Pulmonary artery endothelial cell (primary cell): ENCODE measurements at regions not wholly inside any gene's neighbourhood (a gene's known extent, or its start where the extent isn't known, plus 50 kb on each side); places are given as distances from the start of the nearest gene placed in this dataset.

ENCODE experiments used
- DNase-seq: peaks from one replicate; pipeline ENCODE4 v3.0.0-alpha.2; 2011; ENCODE audit warnings: low read depth, low spot score

DNA sequence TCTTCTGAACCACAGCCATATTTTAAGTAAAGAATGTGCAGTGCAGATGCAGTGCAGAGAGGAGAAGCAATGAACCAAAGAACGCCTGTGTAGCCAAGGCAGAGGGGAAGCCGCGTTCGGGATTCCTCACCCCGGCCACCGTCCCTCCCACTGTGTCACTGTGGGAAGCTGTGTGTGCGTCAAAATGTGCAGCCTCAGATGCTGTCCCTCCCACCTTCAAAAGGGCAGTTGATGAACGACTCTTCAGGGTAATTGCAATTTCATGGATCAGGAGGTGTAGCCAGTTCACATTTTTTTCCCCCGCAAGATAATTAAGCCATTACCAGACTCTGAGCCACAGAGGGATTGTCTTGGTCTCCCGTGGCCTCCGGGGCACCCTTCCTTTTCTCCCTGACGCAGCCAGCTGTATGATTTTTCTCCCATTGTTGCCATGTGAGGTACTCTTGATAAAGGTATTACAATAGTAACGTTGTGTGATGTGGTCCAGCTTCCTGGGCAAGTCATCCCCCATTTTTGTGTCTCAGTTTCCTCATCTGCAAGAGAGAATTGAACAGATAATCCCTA lies 190.0 kb downstream of the FOXL1 start:
- no peak for DNase-seq

DNA sequence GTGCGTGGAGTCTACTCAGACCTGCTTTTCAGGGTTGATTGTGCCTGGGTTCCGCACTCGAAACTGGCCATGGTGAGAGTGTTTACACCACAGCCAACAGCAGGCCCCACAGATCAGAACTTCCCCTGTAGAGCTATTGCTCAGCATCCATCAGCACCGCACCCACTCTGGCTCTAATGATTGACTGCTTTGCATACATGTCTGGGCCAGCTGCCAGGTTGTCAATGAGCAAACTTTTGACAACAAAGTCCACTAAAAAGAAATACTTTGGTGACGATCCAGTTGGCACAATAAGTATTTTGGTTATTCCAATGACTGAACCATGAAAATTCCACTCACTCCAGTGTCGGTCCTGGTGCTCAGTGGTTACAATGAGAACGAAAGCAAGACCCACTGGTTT lies 190.7 kb downstream of the FOXL1 start:
- DNase-seq, result no peak

DNA sequence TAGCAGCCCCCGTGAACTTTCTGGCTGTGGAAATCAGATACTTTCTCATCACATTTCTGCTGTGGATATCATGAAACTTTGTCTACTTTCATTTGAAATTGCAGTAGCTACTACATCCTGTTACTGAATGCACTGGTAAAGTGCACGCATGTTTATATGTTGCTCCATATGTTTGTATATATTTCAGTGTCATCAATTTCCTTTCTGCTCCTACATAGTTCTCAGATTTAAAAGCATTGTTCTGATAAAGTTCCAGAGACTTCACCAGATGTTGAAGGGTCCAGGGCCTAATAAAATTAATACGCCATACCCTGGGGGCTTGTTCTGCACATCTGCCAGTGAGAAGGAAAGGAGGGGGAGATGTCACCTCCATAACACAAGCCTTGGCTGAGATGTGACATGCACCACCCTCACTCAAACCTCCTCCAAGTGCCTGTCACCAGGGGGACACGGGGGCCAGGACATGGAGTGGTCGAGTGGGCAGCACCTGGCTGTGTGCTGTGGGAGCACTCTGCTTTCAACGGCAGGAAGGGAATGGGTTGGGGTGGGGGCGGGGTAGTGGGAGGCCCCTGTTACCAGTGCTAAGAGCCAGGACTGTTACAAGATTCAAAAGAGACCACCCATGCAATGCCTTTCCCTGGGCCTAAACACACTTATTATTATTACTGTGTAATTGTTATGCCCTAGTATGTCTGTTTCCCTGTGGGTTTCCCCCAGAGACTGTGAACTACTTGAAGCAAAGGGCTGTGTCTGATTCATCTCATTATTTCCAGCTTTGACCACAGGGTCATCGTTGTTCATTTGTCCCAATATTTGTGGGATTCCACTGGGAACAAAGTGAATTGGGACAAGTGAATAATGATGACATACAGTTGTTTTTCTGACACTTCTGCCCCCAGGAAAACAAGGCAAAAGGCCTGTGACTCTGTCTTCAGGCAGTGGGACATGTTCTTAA lies 193.4 kb downstream of the FOXL1 start:
- no peak for DNase-seq

DNA sequence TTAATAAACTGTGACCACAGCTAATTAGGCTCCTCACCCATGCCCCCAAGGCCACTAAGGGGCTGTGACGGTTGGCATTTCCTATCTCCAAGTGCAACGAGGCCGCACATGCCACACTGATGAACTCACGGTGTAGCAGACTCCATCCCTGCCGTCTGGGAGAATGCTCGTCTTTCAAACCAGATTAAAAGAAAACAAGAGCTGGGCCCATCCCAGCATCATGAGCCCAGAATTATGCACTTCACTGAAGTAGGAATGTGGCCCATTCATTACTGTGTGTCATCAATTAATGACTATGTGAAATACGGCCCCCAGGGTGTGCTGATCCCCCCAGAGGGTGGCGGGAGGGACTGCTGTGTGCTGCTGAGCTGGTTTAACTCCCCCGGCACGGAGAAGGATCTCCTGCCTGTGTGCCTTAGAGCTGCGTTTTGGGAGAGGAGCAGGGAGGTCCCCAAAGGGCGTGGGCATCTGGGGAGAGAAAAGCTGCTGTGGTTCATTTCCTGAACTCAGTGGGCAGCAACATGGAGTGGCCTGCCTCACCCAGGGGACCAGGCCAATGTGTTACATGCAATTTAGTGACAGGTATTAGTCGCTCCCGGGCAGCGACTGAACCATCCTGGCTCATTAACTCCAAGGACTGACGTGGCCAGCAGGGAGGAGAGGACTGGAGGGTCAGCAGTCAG lies 194.5 kb downstream of the FOXL1 start:
- DNase-seq, result no peak

DNA sequence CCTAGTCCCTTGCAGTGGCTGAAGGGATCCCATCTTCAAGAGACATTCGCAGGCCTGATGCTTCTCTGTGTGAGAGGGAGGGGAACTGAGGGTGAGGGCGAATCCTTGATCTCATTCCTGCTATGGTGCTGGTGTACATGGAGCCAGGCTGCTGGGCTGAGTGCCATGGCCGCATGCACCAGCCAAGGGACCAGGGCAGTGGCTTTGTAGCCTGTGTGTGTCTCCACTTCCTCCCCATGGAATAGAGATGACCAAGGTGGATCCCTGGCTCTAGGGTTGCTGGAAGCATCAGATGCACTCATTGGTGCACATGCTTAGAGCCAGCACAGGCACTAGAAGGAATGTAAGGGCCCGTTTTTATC lies 195.0 kb downstream of the FOXL1 start:
- no peak for DNase-seq

DNA sequence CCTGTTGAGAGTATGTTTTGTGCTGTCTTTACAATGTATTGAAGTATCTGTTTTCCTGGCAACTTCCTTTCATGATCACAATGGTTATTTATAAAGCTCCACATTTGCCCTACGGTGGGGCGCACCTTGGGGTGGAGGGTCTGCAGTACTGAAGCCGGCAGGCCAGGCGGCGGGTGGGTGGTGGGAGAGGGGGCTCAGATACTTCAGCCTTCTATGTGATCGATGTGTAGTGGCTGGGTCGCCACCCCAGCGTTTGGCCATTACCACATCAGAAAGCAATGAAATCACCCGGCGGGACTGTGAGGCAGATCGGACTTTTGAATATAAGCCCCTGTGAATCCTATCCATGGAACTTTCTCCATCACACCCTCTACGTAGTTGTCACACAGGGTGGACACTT lies 196.6 kb downstream of the FOXL1 start:
- DNase-seq, result no peak

DNA sequence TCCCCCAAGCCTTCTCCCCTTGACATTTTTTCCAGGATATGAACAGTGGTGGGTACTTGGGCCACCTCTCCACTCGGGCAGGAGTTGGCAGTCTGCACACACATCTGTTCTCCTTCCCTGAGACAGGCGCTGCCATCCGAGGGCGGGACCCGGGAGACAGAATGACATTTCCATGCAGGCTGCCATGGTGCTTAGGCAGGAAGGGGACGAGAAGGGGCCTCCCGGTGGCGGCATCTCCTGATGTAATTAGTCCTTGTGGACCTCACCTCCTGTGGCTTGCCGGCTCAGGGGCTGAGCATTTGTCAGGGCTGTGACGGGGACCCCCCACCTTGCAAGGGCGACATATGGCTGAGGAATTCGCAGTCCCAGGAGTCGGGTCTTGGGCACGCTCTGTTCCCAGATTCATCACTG lies 197.2 kb downstream of the FOXL1 start:
- DNase-seq, result no peak

DNA sequence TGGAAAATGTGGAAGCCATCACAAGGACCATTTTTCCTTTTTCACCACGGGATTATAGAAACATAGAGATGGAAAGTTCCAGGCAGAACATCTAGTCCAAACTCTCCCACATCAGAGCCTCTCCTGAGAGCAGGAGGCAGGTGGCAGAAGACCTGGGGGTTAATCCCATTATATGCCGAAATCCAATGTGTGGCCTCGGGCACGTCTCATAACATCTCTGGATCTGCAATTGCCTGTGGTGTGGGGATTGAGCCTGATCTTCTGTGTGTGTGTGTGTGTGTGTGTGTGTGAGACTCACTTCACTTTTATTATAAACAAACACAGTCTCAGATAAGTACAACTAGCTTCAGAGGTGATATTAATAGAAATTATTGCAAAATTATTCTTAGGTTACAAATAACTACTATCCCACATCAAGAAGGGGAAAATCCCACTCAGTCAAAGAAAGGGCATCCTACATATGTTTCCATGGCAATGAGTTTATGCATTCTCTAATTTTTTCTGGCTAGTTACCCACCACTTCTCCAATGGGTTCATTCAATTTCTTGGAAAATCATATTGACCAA lies 199.1 kb downstream of the FOXL1 start:
- no peak for DNase-seq

DNA sequence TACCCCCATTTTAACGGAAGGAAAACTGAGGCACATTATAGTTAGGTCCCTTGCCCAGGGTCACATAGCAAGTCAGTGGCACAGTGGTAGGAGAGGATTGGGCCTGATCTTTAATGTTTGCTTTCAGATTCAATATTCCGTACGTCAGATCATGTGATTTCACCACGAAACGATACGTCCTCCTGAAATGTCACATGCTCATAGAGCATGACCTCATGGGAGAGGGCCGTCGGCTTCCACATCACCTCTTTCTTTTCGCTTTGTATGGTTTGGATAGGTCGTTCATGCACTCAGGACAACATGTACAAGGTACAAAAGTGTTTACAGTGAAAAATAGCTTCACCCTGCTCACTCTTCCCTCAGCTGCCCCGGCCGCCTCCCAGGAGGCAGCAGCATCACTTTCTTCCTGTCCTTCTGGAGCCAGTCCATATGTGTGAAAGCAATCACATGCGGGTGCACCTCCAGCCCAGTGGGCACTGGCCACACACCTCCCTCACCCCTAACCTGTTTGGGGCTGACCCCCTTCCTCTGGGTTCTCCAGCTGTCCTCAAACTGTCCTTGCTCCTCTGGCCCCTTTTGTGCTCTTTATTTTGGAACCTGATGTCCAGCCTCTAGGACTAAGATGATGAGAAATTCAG lies 199.9 kb downstream of the FOXL1 start:
- DNase-seq, result no peak

DNA sequence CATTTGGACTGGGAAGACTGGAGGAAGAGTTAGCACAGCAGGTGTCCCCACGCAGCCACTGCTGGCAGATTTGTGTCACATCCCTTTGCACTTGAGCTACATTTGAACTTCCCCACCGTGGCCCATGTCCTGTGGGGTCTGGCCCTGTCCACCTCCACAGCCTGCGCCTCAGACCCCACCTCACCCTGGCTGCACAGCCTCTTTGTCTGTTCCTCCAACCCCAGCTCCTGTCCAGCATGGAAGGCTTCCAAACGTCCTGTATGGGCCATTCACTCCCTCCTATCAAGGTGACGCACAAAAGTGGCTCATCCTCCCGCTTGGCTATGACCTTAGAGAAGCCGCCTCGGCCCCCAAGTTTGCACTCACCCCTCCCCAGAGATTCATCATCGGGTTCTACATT lies 200.6 kb downstream of the FOXL1 start:
- no peak for DNase-seq

DNA sequence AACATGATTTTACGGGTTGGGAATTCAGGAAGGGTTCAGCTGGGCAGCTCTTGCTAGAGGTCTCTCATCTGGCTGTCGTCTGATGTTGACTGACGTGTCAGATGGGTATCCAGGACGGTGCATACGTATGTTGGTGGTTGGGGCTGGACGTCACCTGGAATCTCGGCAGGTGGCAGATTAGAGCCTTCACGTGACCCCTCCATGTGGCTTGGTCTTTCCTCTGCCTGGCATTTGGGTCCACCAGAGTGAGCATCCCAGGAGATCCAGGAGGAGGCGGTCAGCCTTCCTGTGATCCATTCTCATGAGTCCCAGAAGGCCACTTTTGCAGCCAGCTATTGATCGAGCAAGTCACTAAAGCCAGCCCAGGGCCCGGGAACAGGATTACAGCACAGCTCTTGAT lies 202.7 kb downstream of the FOXL1 start:
- DNase-seq, result no peak

DNA sequence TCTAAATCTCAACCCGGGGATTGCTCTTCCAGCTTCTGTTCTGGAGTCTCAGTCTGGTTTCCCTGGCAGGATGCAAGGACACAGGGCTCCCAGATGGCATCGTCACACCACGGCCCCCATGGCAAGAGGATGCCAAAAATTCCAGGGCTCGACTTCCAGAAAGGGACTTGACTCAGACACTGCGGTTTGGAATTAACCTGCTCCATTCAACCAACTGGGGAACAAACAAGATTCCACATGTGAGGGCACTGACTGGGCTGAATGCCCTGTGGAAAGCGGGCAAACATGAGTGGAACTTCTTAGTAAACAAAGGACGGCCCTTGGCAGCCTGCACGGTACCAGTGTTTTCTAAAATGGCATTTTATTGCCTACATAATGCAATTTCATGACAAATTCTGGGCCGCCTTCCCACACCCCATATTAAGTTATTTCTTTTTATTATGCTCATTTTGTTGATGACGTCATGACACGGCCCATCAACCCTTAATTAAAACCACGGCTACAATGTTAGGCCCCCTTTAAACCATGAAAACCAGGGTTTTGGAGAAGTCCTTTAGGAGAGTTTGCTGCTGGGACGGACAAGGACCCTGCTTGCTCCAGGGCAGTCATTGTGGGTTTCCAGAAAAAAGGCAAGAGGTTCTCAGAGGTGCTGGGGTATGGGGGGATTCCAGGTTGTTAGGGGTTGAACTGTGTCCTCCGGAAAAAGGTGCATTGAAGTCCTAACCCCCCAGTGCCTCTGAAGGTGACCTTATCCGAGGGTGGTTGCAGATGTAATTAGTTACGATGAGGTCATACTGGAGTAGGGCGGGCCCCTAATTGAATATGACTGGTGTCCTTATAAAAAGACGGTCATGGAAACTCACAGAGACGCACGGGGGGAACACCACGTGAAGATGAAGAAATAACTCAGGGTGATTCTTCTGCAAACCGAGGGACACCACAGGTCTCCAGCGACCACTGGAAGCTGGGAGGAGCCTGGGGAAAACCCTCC lies 205.6 kb downstream of the FOXL1 start:
- DNase-seq, result no peak

DNA sequence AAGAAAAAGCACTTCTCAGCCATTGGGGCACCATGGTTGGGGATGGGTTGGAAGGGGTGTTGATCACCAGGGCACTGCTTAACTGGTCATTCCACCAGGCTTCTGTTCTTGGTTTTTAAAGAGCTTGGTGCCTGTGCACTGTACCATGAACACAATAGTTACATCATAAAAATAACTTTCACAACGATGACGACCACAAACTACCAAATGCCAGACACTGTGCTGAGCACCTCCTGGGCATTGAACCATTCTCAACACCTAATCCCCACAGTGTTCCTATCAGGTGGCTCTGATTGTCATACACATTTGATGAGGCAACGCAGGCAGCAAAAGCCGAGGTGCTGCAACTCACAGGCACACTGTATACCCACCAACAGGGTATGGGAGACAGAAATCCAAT lies 208.0 kb downstream of the FOXL1 start:
- DNase-seq, result no peak

DNA sequence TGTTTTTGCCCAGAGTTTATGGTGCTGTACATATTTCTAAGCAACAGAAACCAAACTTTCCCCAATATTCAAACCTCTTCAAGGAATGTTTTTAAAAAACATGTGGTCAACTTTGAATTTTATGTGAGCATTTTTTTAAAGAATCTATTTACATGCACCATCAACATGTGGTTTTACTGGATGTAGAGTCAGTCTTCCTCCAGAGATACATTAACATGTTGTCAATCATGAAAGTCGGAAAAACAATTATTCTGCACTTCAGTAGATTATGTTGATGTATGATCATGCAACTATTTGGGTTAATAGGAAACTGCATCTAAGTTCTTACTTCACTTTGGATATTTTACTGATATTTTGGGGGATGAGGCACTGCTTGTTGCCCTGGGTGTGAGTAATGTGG lies 208.6 kb downstream of the FOXL1 start:
- no peak for DNase-seq

DNA sequence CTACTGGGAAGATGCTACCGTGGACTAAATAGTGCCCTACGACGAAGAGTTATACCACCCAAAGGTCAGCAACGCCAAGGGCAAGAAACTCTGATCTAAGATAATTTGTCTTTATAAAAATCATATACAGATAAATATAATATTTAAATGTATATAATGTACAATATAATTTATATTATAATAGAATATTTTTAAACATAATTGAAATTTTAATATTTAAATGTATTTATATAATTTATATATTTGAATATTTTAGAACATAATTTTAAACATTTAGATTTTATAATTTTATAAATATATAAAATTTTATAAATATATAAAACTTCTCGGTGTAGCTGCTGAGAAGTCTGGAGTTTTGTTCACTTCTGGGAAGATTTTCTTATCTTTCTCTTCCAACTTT lies 209.2 kb downstream of the FOXL1 start:
- no peak for DNase-seq

DNA sequence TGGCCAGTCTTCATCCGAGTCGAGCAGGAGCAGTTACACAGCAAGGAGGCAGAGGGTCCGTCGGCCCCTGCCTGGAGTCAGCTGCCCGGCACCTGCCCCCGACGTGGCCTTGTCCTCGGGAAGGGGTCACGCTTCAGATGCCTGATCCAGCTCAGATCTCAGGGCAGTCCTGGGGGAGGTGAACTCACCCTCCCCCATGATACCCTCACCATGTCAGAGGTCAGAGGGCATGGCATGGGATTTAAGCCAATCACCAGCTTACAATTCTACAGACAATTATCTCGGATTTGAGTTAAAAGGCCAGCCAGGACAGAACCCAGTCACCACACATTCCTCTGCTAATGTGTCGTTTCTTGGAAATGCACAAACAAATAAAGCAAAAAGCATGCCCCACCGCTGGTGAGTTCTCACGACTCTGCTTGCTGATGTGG lies 211.3 kb downstream of the FOXL1 start:
- no peak for DNase-seq

DNA sequence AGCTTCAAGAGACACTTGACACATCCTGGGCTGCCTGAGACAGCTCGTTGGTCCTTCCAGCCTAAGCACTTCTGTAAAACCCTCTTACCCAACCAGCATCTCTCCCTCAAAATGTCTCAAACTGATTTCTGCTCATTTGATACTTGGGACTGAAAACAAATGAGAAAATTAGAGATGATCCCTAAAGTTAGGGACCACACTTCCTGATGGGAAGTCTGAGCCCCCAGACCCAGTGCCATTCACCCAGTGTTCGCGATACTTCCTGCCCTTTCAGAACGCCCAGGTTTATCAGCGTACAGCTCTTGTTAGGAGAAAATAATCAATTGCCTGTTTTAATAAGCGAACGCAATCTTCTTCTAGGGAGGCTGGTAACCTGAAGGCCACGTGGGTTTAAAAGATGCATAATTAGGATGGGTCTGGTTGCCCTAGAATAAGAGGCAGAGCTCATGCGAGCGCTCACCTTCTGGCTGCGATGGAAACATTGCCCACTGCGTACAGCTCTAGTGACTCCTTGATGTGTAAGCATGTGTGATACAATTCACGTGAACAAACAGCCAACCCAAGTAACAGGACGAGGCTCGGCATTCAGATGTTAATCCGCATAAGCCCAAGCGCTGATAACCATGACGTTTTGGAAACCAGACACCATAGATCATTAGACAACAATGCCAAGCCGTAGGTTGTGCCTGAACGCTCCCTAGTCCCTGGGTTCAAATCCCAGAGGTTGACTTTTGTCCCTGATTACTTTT lies 213.1 kb downstream of the FOXL1 start:
- no peak for DNase-seq

DNA sequence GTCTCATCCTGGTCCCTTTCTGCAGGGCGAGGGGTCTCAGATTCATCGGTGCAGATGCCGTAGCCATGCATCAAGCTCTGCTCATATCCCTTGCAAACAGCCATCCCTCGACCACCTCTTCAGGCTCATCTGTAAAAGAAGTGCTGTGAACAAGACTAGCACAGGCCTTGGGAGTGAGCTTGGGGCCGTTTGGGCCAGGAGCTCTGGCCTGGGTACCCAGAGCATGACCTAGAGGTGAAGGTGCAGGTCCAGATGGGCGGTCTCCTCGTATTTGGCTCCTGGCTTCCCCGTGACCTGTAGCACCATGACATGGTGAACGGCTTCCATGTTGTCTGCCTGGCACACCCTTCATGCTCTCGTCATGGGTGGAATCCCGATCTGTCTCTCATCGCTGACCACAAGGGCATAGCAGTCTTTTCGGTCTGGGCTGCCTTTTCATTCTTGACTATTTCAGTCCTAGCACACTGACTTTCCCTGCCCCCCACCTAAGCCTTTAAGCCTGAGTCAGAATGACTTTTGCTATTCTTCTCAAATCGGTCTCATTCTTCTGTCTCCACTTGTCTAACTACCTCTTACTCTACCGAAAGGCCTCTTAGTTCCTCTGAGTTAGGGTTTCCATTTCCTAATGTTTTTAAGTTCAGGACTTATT lies 216.0 kb downstream of the FOXL1 start:
- DNase-seq, result no peak

DNA sequence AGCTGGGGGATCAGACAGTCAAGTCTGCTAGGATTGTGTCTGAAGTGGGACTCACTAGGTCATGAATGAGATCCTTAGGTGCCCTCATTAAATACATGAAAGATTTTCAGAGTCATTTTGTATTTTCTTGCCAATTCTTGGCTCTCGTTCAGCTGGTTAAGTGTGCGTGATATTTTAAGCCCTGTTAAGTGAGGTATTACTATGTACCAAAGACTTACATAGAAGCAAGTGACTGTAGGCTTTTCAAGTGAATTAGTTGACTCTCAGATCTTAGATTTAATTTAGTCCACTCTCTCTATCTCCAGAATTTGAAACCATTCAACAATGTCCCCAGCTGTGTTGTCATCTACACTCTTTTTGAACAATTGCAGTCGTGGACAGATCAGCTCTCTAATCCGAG lies 219.4 kb downstream of the FOXL1 start:
- no peak for DNase-seq
